ENCODE measurements at regions not wholly inside any gene's neighbourhood (a gene's known extent, or its start where the extent isn't known, plus 50 kb on each side); places are given as distances from the start of the nearest gene placed in this dataset.
"Not testable (repeated sequence)": the region's sequence is repeated elsewhere in the genome, so short reads cannot be mapped to it uniquely, and the experiment has no call there.

GRCh38 chr20:40882152-40882551 is 146.5 kb upstream of the TOP1 start:
- TF ChIP-seq, protein P1, sequence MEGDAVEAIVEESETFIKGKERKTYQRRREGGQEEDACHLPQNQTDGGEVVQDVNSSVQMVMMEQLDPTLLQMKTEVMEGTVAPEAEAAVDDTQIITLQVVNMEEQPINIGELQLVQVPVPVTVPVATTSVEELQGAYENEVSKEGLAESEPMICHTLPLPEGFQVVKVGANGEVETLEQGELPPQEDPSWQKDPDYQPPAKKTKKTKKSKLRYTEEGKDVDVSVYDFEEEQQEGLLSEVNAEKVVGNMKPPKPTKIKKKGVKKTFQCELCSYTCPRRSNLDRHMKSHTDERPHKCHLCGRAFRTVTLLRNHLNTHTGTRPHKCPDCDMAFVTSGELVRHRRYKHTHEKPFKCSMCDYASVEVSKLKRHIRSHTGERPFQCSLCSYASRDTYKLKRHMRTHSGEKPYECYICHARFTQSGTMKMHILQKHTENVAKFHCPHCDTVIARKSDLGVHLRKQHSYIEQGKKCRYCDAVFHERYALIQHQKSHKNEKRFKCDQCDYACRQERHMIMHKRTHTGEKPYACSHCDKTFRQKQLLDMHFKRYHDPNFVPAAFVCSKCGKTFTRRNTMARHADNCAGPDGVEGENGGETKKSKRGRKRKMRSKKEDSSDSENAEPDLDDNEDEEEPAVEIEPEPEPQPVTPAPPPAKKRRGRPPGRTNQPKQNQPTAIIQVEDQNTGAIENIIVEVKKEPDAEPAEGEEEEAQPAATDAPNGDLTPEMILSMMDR (IDR thresholded peaks at IDR 0.05; ENCODE audit: low read depth, low read length, missing control alignments) = no peak
- H3K4me3 ChIP-seq (ENCODE audit: low read depth, low read length) = no peak overlapping the region
- no peak for DNase-seq (ENCODE audit: low read depth)

GRCh38 chr20:40883097-40883496 is 145.5 kb upstream of the TOP1 start:
- no peak for DNase-seq (ENCODE audit: low read depth)
- TF ChIP-seq, protein P1 (IDR thresholded peaks at IDR 0.05; ENCODE audit: low read depth, low read length, missing control alignments) = no peak

DNA sequence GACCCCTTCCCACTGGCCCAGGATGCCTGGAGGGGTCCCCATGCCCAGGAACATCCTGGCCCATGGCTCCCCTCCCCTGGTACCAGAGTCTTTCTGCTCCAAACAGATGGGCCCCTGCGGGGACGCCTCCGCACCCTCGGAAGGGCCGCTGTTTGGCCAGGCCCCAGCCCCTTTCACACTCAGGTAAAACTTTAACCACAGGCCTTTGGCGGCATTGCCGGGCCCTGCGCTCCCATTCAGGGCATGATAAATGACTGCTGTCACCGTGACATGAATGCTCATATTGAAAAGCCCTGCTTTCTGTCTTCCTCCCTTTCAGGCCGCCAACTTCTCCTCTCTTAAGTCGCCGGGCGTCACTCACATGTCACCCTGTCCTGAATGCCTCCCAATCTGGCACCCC is 141.5 kb upstream of the TOP1 start:
- TF ChIP-seq, protein P1 (IDR thresholded peaks at IDR 0.05; ENCODE audit: low read depth, low read length, missing control alignments) = no peak
- no peak for DNase-seq (ENCODE audit: low read depth)
- H3K4me3 ChIP-seq (ENCODE audit: low read depth, low read length) = no peak overlapping the region

More at GRCh38 chr20:40883097-40883496, 145.5 kb upstream of the TOP1 start:
- H3K4me3 ChIP-seq (ENCODE audit: low read depth, low read length) = no peak overlapping the region

DNA sequence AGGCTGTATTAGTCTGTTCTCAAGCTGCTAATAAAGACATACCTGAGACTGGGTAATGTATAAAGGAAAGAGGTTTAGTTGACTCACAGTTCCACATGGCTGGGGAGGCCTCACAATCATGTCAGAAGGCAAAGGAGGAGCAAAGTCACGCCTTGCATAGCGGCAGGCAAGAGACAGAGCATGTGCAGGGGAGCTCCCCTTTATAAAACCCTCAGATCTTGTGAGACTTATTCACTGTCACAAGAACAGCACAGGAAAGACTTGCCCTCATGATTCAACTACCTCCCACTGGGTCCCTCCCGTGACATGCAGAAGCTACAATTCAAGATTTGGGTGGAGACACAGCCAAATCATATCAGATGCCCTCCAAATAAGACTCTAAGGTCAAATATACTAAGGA is 139.4 kb upstream of the TOP1 start:
- not testable (repeated sequence) for H3K4me3 ChIP-seq (ENCODE audit: low read depth, low read length)

GRCh38 chr20:40890181-40890580 is 138.4 kb upstream of the TOP1 start:
- H3K4me3 ChIP-seq (ENCODE audit: low read depth, low read length) = no peak overlapping the region
- no peak for DNase-seq (ENCODE audit: low read depth)
- TF ChIP-seq, protein P1 (IDR thresholded peaks at IDR 0.05; ENCODE audit: low read depth, low read length, missing control alignments) = no peak

More for the DNA sequence above, 139.4 kb upstream of the TOP1 start:
- DNase-seq (ENCODE audit: low read depth) = not testable (repeated sequence)

DNA sequence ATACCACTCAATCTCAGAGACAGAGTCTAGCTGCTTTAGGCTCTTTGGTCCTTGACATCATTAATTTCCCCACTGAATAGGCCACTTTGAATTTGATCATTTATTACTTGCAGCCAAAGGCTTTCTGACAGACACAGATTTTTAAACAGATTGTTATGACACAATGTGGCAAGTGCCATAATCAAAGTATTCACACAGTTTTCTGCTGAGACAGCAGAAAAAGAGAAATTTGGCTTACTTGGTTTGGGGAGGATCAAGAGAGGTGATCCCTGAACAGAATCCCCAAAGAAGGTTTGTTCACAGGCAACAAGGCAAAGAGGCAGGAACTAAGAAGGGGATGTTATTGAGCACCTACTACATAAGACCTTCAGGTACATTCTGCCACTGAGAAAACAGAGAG is 138.0 kb upstream of the TOP1 start:
- TF ChIP-seq, protein P1 (IDR thresholded peaks at IDR 0.05; ENCODE audit: low read depth, low read length, missing control alignments) = no peak
- no peak overlapping the region for H3K4me3 ChIP-seq (ENCODE audit: low read depth, low read length)
- no peak for DNase-seq (ENCODE audit: low read depth)

DNA sequence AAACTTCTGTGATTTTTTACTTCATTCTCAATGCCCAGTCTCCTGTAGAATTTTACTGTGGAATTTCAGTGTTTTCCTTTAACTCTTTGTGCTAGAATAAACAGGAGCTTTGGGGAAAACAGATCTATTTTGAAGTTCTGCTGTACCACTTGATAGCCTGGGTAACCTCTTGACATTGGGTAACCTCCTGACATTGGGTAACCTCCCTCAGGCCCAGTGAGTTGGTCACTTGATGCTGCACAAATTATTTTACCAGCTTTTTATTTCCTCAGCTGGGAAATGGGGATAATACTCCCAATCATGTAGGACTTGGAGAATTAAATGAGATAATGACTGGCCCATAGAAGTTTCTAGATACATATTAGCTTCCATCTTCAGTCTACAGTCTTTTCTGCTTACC is 137.3 kb upstream of the TOP1 start:
- no peak for DNase-seq (ENCODE audit: low read depth)
- TF ChIP-seq, protein P1 (IDR thresholded peaks at IDR 0.05; ENCODE audit: low read depth, low read length, missing control alignments) = no peak
- H3K4me3 ChIP-seq (ENCODE audit: low read depth, low read length) = no peak overlapping the region
